GM12873 (cell line): ENCODE measurements at regions not wholly inside any gene's neighbourhood (a gene's known extent, or its start where the extent isn't known, plus 50 kb on each side); places are given as distances from the start of the nearest gene placed in this dataset.

Source experiments
- CTCF ChIP-seq: IDR thresholded peaks from 2 replicates; pipeline ENCODE4 v1.5.1; 2012; ENCODE audit warnings: low read depth, mild to moderate bottlenecking, moderate library complexity, low read length, control low read depth; ENCODE audit not compliant: insufficient read depth; ENCODE audit errors: missing control alignments

GRCh38 chr6:137798261-137798660 lies 68.8 kb upstream of the TNFAIP3 start:
- TF ChIP-seq CTCF = no peak

GRCh38 chr6:137798846-137799245 lies 68.2 kb upstream of the TNFAIP3 start:
- no peak for TF ChIP-seq CTCF

- TF ChIP-seq CTCF = peak; percentile 75
Measured at GRCh38 chr6:137799950-137800568, 67.0 kb upstream of the TNFAIP3 start.

- no peak for TF ChIP-seq CTCF
Measured at GRCh38 chr6:137800762-137801161, 66.3 kb upstream of the TNFAIP3 start.

GRCh38 chr6:137801352-137802114 lies 65.5 kb upstream of the TNFAIP3 start:
- no peak for TF ChIP-seq CTCF

GRCh38 chr6:137802408-137803182 lies 64.5 kb upstream of the TNFAIP3 start:
- TF ChIP-seq CTCF = no peak

GRCh38 chr6:137804637-137805036 lies 62.4 kb upstream of the TNFAIP3 start:
- TF ChIP-seq CTCF = no peak
